Frontal cortex (tissue), 3 donors: ENCODE measurements at regions not wholly inside any gene's neighbourhood (a gene's known extent, or its start where the extent isn't known, plus 50 kb on each side); places are given as distances from the start of the nearest gene placed in this dataset.
"Not testable (repeated sequence)": the region's sequence is repeated elsewhere in the genome, so short reads cannot be mapped to it uniquely, and the experiment has no call there.

Source experiments
- DNase-seq, 2 donors: peaks; one replicate each; pipeline ENCODE4 v3.0.0; 2012; ENCODE audit warnings: low spot score in 2 of 2
- FAIRE-seq: peaks from 2 replicates; lab custom pipeline; 2012; peaks lifted over from hg19 to GRCh38; lab: Jason Lieb, UNC
- donor health status: control.
- donor health status: control.
- donor health status: control.

DNA sequence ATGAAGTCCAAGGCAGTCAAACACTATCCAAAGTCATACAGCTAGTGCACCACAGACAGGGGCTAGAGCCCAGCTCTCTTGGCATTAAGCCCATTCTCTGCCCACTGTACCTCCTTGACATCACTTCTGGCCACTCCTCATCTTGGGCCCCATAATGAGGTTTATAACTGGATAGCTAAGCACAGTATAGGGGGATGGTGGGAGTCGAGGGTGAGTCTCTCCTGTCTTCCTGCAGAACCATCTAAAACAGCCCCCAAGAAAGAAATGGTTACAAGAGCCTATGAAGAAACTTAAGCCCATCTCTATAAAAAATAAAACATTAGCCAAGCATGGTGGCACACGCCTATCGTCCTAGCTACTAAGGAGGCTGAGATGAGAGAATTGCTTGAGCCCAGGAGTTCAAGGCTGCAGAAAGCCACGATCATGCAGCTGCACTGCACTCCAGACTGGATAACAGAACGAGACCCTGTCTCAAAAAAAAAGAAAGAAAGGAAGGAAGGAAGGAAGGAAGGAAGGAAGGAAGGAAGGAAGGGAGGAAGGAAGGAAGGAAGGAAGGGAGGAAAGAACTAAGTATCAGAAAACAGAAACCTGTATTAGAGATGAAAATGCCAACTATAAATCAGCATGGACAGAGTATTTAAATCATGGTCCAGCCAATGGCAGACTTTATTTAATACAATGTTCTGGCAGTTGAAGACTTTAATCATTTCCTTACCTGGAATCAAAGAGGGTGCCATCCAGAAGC lies 134.3 kb upstream of the VOPP1 start:
- not testable (repeated sequence) for DNase-seq, FAIRE-seq

DNA sequence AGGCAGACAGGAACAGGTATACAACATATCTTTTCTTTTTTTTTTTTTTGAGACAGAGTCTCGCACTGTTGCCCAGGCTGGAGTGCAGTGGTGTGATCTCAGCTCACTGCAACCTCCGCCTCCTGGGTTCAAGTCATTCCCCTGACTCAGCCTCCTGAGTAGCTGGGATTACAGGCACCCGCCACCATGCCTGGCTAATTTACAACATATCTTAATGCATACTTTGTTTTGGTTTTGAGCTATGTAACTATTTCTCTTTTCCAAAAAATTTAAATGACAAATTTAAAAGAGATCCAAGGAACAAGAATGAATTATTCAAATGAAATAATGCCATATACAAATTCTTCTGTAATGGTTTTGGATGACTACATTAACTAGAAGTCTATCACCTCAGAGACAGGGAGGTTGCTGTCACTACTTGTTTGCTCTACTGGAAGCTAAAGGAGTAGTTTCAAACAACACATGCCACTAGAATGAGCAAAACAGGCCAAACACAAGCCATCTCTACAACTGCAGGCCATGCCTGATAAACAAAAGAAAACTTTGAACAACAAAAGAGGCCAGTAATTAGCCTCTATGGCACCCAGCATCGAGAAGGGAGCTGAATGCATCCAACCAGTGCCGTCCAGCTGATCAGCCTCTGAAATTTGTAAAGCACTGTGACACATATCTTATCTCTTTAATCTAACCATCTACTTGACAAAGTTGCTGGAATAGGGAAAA lies 133.6 kb upstream of the VOPP1 start:
- not testable (repeated sequence) for DNase-seq, FAIRE-seq

- FAIRE-seq, DNase-seq: not testable (repeated sequence)
Observed at GRCh38 chr7:55702831-55703230, 130.5 kb upstream of the VOPP1 start.

DNA sequence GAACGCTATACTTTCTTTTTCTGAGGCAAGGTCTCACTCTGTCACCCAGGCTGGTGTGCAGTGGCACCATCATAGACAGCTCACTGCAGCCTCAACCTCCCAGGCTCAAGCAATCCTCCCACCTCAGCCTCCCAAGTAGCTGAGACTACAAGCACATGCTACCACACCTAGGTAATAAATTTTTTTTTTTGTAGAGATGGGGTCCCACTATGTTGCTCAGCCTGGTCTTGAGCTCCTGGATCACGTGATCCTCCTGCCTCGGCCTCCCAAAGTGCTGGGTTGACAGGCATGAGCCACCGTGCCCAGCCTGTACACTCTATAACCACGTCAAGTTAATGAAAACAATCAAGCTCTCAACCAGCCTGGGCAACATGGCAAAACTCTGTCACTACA lies 127.1 kb upstream of the VOPP1 start:
- DNase-seq, FAIRE-seq: not testable (repeated sequence)

GRCh38 chr7:55698607-55699449 lies 126.5 kb upstream of the VOPP1 start:
- not testable (repeated sequence) for FAIRE-seq, DNase-seq

DNA sequence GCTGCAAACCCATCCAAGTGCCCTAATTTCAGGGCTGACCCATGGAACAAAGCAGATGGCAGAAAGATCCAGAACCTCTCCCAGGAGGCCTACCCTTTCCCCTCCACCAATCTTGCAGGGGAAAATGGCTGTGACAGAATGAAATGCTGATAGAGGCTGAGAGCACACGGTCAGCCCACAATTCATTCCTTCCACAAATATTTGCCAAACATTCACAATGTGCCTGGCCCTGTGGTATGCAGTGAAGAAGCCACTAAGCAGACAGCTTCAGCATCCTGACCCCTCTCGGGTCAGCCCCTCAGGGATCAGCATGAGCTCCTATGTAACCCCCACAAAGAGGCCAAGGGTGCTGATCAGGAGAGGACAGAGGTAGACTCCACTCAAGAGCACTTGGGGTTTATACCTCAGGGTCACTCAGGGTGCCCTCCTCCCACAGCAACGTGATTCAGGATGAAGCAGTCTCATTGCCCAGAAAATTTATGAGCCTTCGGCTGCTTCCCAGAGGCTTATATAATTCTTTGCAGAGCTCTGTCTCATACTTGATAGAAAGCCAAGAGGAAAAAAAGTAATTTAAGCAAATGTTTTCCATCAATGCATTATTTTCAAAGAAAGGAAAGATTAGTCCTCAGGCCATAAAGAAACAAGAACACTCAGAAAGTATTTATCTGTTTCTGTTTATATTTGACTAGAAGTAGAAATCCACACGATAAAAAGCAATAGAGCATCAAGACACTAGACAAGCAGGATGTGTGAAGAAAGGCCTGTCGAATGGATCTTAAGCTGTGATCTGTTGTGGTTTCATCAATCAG lies 123.8 kb upstream of the VOPP1 start:
- FAIRE-seq, DNase-seq: not testable (repeated sequence)

- FAIRE-seq: not testable (repeated sequence)
Observed at GRCh38 chr7:55694484-55694883, 122.2 kb upstream of the VOPP1 start.

GRCh38 chr7:55688684-55689681 lies 116.7 kb upstream of the VOPP1 start:
- FAIRE-seq, DNase-seq: not testable (repeated sequence)

More at GRCh38 chr7:55694484-55694883, 122.2 kb upstream of the VOPP1 start:
- DNase-seq: not testable (repeated sequence)

DNA sequence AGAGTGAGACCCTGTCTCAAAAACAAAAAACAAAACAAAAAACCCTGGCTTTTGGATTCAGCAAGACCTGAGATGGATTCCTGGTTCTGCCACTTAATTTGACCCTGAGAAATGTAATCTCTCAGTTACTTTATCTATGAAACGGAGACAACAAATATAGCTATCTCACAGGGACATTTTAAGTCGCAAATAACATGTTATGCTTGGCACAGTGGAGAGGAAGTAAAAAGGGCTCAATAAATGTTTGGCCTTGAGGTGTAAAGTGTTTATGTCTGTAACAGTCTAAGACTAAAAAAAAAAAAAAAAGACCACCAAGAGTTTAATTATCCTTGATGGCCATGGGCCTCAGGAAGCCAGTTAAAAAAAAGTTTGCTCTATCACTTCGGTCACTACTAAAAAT lies 116.0 kb upstream of the VOPP1 start:
- FAIRE-seq, DNase-seq: not testable (repeated sequence)

GRCh38 chr7:55687252-55687651 lies 115.0 kb upstream of the VOPP1 start:
- DNase-seq, FAIRE-seq: not testable (repeated sequence)

GRCh38 chr7:55686771-55687170 lies 114.5 kb upstream of the VOPP1 start:
- not testable (repeated sequence) for FAIRE-seq, DNase-seq

DNA sequence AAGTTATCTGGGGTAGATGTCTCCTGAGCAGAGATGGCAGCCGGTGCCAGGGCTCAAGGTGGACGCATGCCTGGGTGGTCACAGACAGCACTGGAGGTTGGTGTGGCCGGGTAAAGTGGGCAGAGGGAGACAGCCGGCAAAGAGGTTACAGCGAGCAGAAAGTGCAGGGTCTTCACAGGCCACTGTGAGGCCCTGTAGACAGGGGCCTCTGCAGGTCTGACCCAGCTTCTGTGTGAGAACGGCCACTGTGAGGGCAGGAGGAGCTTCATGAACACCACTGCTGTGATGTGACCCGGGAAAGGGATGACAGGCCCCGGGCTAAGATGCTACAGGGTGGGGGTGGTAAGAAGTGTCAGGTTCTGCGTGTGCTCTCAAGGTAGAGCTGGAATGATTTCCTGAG lies 111.2 kb upstream of the VOPP1 start:
- not testable (repeated sequence) for DNase-seq, FAIRE-seq

- not testable (repeated sequence) for DNase-seq, FAIRE-seq
Observed at GRCh38 chr7:55675589-55675988, 103.3 kb upstream of the VOPP1 start.

GRCh38 chr7:55673525-55673924 lies 101.2 kb upstream of the VOPP1 start:
- DNase-seq, FAIRE-seq: not testable (repeated sequence)

DNA sequence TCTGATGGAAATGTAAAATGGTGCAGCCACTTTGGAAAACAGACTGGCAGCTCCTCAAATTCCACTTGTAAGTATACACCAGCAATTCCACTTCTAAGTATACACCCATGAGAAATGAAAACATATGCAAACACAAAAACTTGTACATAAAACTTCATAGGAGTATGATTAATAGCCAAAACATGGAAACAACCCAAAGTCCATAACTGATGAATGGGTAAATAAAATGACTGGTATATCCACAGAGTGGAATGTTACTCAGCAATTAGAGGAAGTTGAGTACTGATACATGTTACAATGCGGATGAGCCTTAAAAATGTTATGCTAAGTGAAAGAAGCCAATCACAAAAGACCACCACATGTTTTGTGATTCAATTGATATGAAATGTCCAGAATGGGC lies 99.8 kb upstream of the VOPP1 start:
- not testable (repeated sequence) for DNase-seq, FAIRE-seq

GRCh38 chr7:55657654-55658053 lies 85.4 kb upstream of the VOPP1 start:
- no peak for DNase-seq
- no peak for FAIRE-seq

GRCh38 chr7:55651057-55651456 lies 78.8 kb upstream of the VOPP1 start:
- FAIRE-seq (no peak), DNase-seq (no peak)

DNA sequence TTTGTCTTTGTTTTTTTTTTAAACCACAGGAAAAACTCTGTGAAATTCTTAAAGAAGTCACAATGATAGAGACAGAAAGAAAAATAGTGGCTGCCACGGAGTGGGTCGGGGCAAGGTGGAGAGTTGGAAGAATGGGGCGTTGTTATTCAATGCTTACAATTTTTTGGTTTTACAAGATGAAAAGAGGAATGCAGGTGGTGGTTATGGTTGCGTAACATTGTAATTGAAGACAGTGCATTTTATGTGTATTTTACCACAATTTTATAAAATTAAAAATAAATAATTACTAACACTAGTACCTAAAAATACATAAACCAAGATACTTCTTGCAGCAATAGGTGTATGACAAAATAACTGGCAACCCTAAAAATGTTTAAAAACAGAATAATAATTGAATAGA lies 76.9 kb upstream of the VOPP1 start:
- DNase-seq (no peak), FAIRE-seq (no peak)
